Hepatocyte (in vitro differentiated cells): ENCODE measurements at regions not wholly inside any gene's neighbourhood (a gene's known extent, or its start where the extent isn't known, plus 50 kb on each side); places are given as distances from the start of the nearest gene placed in this dataset.

Experiments
- DNase-seq: peaks from one replicate; pipeline ENCODE4 v3.0.0-alpha.2; 2016; ENCODE audit warnings: low spot score
- H2AFZ ChIP-seq: fragments of 200-600 bp; sonication (generic); 2 replicates; pipeline ENCODE4 v1.6.0; 2016; ENCODE audit warnings: antibody characterized with exemption, mild to moderate bottlenecking
- H3K27ac ChIP-seq: fragments of 200-600 bp; sonication (generic); 2 replicates; pipeline ENCODE4 v1.5.1; 2016; ENCODE audit warnings: mild to moderate bottlenecking
- H3K27me3 ChIP-seq: fragments of 200-600 bp; sonication (generic); 2 replicates; pipeline ENCODE4 v1.6.1; 2016
- H3K36me3 ChIP-seq: fragments of 200-600 bp; sonication (generic); replicated peaks from 2 replicates; pipeline ENCODE4 v1.5.1; 2016; ENCODE audit warnings: low read depth; ENCODE audit not compliant: insufficient read depth
- H3K4me1 ChIP-seq: fragments of 200-600 bp; sonication (generic); 2 replicates; pipeline ENCODE4 v1.5.1; 2016; ENCODE audit warnings: mild to moderate bottlenecking, moderate library complexity; ENCODE audit not compliant: insufficient read depth
- H3K4me2 ChIP-seq: fragments of 200-600 bp; sonication (generic); 2 replicates; pipeline ENCODE4 v1.6.0; 2016
- H3K4me3 ChIP-seq: fragments of 200-600 bp; sonication (generic); 2 replicates; pipeline ENCODE4 v1.5.1; 2016; ENCODE audit warnings: mild to moderate bottlenecking
- H3K79me2 ChIP-seq: fragments of 200-600 bp; sonication (generic); 2 replicates; pipeline ENCODE4 v1.6.0; 2017; ENCODE audit warnings: mild to moderate bottlenecking
- H3K9me2 ChIP-seq: fragments of 200-600 bp; sonication (generic); replicated peaks from 2 replicates; pipeline ENCODE4 v1.6.0; 2017; ENCODE audit warnings: mild to moderate bottlenecking; ENCODE audit not compliant: insufficient read depth
- H3K9me3 ChIP-seq: fragments of 200-600 bp; sonication (generic); 2 replicates; pipeline ENCODE4 v1.5.1; 2016; ENCODE audit warnings: low read depth, mild to moderate bottlenecking
- H4K20me1 ChIP-seq: fragments of 200-600 bp; sonication (generic); 2 replicates; pipeline ENCODE4 v1.6.0; 2016; ENCODE audit warnings: mild to moderate bottlenecking; ENCODE audit not compliant: insufficient read depth, poor library complexity, severe bottlenecking
- EZH2 ChIP-seq: fragments of 200-600 bp; sonication (generic); IDR thresholded peaks from 2 replicates; pipeline ENCODE4 v1.6.1; 2016; ENCODE audit warnings: antibody characterized with exemption, mild to moderate bottlenecking, borderline replicate concordance
- EZH2phosphoT487 ChIP-seq: fragments of 200-600 bp; sonication (generic); IDR thresholded peaks from one replicate; pipeline ENCODE4 v1.6.1; 2018; ENCODE audit warnings: antibody characterized with exemption, mild to moderate bottlenecking, low read depth, moderate library complexity; ENCODE audit not compliant: unreplicated experiment, severe bottlenecking
- WGBS: methylation state at CpG from one replicate; pipeline ENCODE4 v1.1.6; 2016; ENCODE audit warnings: low lambda C conversion rate; ENCODE audit errors: missing lambda C conversion rate; 5-methylcytosine and 5-hydroxymethylcytosine counted together
- TF ChIP-seq, protein P1 (sequence below): fragments of 200-600 bp; sonication (generic); IDR thresholded peaks from 2 replicates; pipeline ENCODE4 v1.5.1; 2016; ENCODE audit warnings: antibody characterized with exemption, mild to moderate bottlenecking; ENCODE audit not compliant: poor library complexity

DNA sequence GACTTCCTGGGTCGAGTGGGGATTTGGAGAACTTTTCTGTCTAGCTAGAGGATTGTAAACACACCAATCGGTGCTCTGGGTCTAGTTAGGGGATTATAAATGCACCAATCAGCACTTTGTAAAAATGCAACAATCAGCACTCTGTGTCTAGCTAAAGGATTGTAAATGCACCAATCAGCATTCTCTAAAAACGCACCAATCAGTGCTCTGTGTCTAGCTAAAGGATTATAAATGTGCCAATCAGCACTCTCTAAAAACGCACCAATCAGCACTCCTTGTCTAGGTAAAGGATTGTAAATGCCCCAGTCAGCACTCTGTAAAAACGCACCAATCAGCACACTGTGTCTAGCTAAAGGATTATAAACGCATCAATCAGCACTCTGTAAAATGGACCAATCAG lies 209.0 kb upstream of the SLC35B3 start:
- H3K4me2 ChIP-seq = no peak overlapping the region
- WGBS = 98% methylated on average over 6 of the region's 6 CpGs
- no peaks in the 10 kb centered on the region for H3K27me3 ChIP-seq
- H3K4me1 ChIP-seq = no peaks in the 10 kb centered on the region
- no peaks in the 10 kb centered on the region for H3K9me3 ChIP-seq
- H2AFZ ChIP-seq = no peak overlapping the region
- no peaks in the 10 kb centered on the region for H3K9me2 ChIP-seq
- no peaks in the 10 kb centered on the region for H4K20me1 ChIP-seq
- no peak for TF ChIP-seq EZH2phosphoT487
- TF ChIP-seq EZH2 = no peak
- TF ChIP-seq, protein P1, sequence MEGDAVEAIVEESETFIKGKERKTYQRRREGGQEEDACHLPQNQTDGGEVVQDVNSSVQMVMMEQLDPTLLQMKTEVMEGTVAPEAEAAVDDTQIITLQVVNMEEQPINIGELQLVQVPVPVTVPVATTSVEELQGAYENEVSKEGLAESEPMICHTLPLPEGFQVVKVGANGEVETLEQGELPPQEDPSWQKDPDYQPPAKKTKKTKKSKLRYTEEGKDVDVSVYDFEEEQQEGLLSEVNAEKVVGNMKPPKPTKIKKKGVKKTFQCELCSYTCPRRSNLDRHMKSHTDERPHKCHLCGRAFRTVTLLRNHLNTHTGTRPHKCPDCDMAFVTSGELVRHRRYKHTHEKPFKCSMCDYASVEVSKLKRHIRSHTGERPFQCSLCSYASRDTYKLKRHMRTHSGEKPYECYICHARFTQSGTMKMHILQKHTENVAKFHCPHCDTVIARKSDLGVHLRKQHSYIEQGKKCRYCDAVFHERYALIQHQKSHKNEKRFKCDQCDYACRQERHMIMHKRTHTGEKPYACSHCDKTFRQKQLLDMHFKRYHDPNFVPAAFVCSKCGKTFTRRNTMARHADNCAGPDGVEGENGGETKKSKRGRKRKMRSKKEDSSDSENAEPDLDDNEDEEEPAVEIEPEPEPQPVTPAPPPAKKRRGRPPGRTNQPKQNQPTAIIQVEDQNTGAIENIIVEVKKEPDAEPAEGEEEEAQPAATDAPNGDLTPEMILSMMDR = no peak
- DNase-seq = no peak
- no peaks in the 10 kb centered on the region for H3K36me3 ChIP-seq
- no peak overlapping the region for H3K4me3 ChIP-seq
- H3K79me2 ChIP-seq = no peaks in the 10 kb centered on the region
- no peak overlapping the region for H3K27ac ChIP-seq

DNA sequence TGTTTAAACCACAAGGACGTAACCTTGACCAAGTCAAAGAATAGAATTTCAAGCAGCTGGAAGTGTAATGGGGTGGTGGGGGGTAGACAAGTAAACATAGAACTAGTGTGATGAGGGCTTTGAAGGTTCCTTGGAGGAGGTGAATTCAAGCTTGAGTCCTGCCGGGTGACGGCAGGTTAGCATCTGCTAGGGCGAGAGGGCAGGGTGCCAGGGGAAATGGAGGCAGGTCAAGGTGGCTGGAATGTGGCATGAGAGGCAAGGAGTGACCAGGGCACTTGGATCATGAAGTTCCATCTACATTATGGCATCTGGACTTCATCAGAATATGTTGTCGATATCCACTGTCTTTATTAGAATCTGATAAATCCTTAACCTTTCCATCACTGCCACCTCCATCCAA lies 207.5 kb upstream of the SLC35B3 start:
- no peak overlapping the region for H3K27ac ChIP-seq
- H4K20me1 ChIP-seq = no peaks in the 10 kb centered on the region
- no peaks in the 10 kb centered on the region for H3K36me3 ChIP-seq
- no peaks in the 10 kb centered on the region for H3K4me1 ChIP-seq
- DNase-seq = no peak
- H3K27me3 ChIP-seq = no peaks in the 10 kb centered on the region
- WGBS = 64% methylated on average over 5 of the region's 5 CpGs
- no peak for TF ChIP-seq EZH2
- TF ChIP-seq, protein P1 = no peak
- TF ChIP-seq EZH2phosphoT487 = no peak
- no peaks in the 10 kb centered on the region for H3K79me2 ChIP-seq
- no peaks in the 10 kb centered on the region for H3K9me3 ChIP-seq
- no peak overlapping the region for H3K4me3 ChIP-seq
- no peak overlapping the region for H3K4me2 ChIP-seq
- H3K9me2 ChIP-seq = no peaks in the 10 kb centered on the region
- H2AFZ ChIP-seq = no peak overlapping the region

DNA sequence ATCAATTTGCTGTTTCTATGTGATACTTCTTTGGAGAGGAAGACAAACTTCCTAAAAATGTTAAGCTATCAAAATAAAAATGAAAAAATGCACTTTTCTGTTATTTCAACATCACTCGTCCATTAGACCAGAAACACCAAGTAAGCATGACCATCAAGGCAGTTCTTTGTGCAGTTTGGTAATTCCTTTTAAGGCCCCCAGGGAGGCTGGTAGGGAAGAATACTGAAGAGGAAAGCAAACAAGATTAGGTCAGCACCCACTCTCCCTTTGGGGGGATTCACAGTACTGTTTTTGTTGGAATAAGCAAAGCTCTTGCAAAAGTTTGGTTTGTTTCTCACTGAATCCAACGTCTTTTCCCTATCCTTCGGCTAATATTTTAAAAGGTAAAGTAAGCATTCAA lies 206.8 kb upstream of the SLC35B3 start:
- Histone ChIP-seq H3K9me2 (no peaks in the 10 kb centered on the region), H3K4me3 (no peak overlapping the region), H3K9me3 (no peaks in the 10 kb centered on the region), H3K27me3 (no peaks in the 10 kb centered on the region), H3K4me1 (no peaks in the 10 kb centered on the region), H3K27ac (no peak overlapping the region), H3K79me2 (no peaks in the 10 kb centered on the region), H2AFZ (no peak overlapping the region), H3K4me2 (no peak overlapping the region), H4K20me1 (no peaks in the 10 kb centered on the region), H3K36me3 (no peaks in the 10 kb centered on the region)
- TF ChIP-seq, protein P1 = no peak
- no peak for TF ChIP-seq EZH2phosphoT487
- TF ChIP-seq EZH2 = no peak
- no peak for DNase-seq
- WGBS = 68% methylated on average over 3 of the region's 3 CpGs
